Endothelial cell of umbilical vein (primary cell): ENCODE measurements at regions not wholly inside any gene's neighbourhood (a gene's known extent, or its start where the extent isn't known, plus 50 kb on each side); places are given as distances from the start of the nearest gene placed in this dataset.

Experiments
- BruUV-seq: library from RNA; stranded (reverse); fragments of 400-500 nt; replicated peaks from 2 replicates; lab custom pipeline; 2021; lab: Mats Ljungman, UMichigan
- CTCF ChIA-PET: fragments of 300-600, 350-600 bp; sonication (Branson Sonifier 250); formaldehyde crosslinking; loops from one replicate; lab custom pipeline; 2021; ENCODE audit warnings: antibody characterized with exemption, inconsistent platforms; lab: Charles Lee
- POLR2A ChIA-PET: fragments of 300-600, 350-600 bp; sonication (Branson Sonifier 250); formaldehyde crosslinking; loops from one replicate; lab custom pipeline; 2021; ENCODE audit warnings: antibody characterized with exemption, inconsistent platforms; lab: Charles Lee
- DNase-seq: peaks from one replicate; pipeline ENCODE4 v3.0.0-alpha.2; 2011; ENCODE audit warnings: low read depth, low spot score
- FAIRE-seq: peaks from 2 replicates; lab custom pipeline; 2011; peaks lifted over from hg19 to GRCh38; lab: Jason Lieb, UNC
- H2AFZ ChIP-seq: 2 replicates; pipeline ENCODE4 v1.6.0; 2012; ENCODE audit warnings: low read depth, low read length, control low read depth, inconsistent platforms
- H3K27ac ChIP-seq: 2 replicates; pipeline ENCODE4 v1.5.1; 2011; ENCODE audit warnings: low read depth, mild to moderate bottlenecking, control low read depth, low read length, moderate library complexity; ENCODE audit not compliant: insufficient read depth
- H3K27me3 ChIP-seq, 2 experiments: 2 replicates each; pipeline versions ENCODE4 v1.6.0 to v1.6.1; 2011; ENCODE audit warnings: low read length in 2 of 2, mixed read lengths in 1 of 2; ENCODE audit not compliant: control insufficient read depth in 2 of 2, insufficient read depth in 2 of 2
- H3K36me3 ChIP-seq, 2 experiments: 2 replicates in 1 of 2; 3 replicates in 1 of 2; pipeline ENCODE4 v1.5.1; 2011; ENCODE audit warnings: low read length in 2 of 2, mild to moderate bottlenecking in 1 of 2, moderate library complexity in 1 of 2; ENCODE audit not compliant: control insufficient read depth in 2 of 2, insufficient read depth in 2 of 2; ENCODE audit errors: extremely low read depth in 1 of 2
- H3K4me1 ChIP-seq: 3 replicates; pipeline ENCODE4 v1.5.1; 2011; ENCODE audit warnings: mild to moderate bottlenecking, low read length; ENCODE audit not compliant: control insufficient read depth, insufficient read depth; ENCODE audit errors: extremely low read depth
- H3K4me2 ChIP-seq: 2 replicates; pipeline ENCODE4 v1.6.1; 2011; ENCODE audit warnings: low read length, control low read depth, mixed read lengths; ENCODE audit not compliant: insufficient read depth
- H3K4me3 ChIP-seq, 3 experiments: fragments of 200-600 bp in 1 of 3; sonication (generic), shearing (Covaris generic) in 1 of 3; replicated peaks in 1 of 3; 2 replicates each; pipeline ENCODE4 v1.5.1; 2011 to 2016; ENCODE audit warnings: control low read depth in 3 of 3, low read length in 3 of 3, mild to moderate bottlenecking in 2 of 3, inconsistent platforms in 1 of 3, low read depth in 1 of 3, moderate library complexity in 1 of 3; ENCODE audit not compliant: insufficient read depth in 1 of 3
- H3K79me2 ChIP-seq: 2 replicates; pipeline ENCODE4 v1.6.0; 2012; ENCODE audit warnings: low read length, inconsistent platforms; ENCODE audit not compliant: control insufficient read depth, insufficient read depth
- H3K9ac ChIP-seq: replicated peaks from 2 replicates; pipeline ENCODE3; 2011; ENCODE audit warnings: low read length, control low read depth; ENCODE audit not compliant: insufficient read depth; ENCODE audit errors: extremely low read depth
- H3K9me1 ChIP-seq: replicated peaks from 3 replicates; pipeline ENCODE4 v1.6.0; 2011; ENCODE audit warnings: mild to moderate bottlenecking, low read length; ENCODE audit not compliant: control insufficient read depth, insufficient read depth; ENCODE audit errors: extremely low read depth
- H3K9me3 ChIP-seq: replicated peaks from 2 replicates; pipeline ENCODE4 v1.5.1; 2012; ENCODE audit warnings: low read length, inconsistent platforms; ENCODE audit not compliant: control insufficient read depth, insufficient read depth
- H4K20me1 ChIP-seq: replicated peaks from 2 replicates; pipeline ENCODE3; 2011; ENCODE audit warnings: mild to moderate bottlenecking, low read length; ENCODE audit not compliant: control insufficient read depth, insufficient read depth; ENCODE audit errors: extremely low read depth
- FOS ChIP-seq: IDR thresholded peaks from 2 replicates; pipeline ENCODE4 v1.6.1; 2011; ENCODE audit warnings: mild to moderate bottlenecking, low read length, moderate library complexity, borderline replicate concordance; ENCODE audit not compliant: insufficient read depth
- JUN ChIP-seq: IDR thresholded peaks from 2 replicates; pipeline ENCODE4 v1.6.1; 2011; ENCODE audit warnings: borderline replicate concordance, low read depth; ENCODE audit not compliant: insufficient read length, insufficient read depth
- POLR2AphosphoS5 ChIP-seq: IDR thresholded peaks from 2 replicates; pipeline ENCODE4 v1.6.1; 2012; ENCODE audit warnings: low read depth, mild to moderate bottlenecking, control low read depth, low read length, moderate library complexity; ENCODE audit not compliant: insufficient read depth
- dilution Hi-C: fragments of 300-500 bp; cut with MboI; formaldehyde crosslinking; loops from one replicate; pipeline ENCODE4 v1.15.0; 2019; ENCODE audit warnings: low sequenced_read_pairs; ENCODE audit not compliant: extremely low pct_ligation_motif_present
- intact Hi-C: fragments of 100-400 bp; cut with micrococcal nuclease; formaldehyde crosslinking; loops from one replicate; pipeline ENCODE4 v1.10.0; 2022
- TF ChIP-seq, protein P1 (sequence below), 2 donors: IDR thresholded peaks; 1 replicate in 1 of 2; 2 replicates in 1 of 2; pipeline ENCODE4 v1.5.1; 2011; ENCODE audit warnings: low read length in 2 of 2, mild to moderate bottlenecking in 2 of 2, moderate library complexity in 2 of 2, control low read depth in 1 of 2, inconsistent platforms in 1 of 2, low read depth in 1 of 2; ENCODE audit not compliant: insufficient read depth in 1 of 2; ENCODE audit errors: extremely low read depth in 1 of 2

DNA sequence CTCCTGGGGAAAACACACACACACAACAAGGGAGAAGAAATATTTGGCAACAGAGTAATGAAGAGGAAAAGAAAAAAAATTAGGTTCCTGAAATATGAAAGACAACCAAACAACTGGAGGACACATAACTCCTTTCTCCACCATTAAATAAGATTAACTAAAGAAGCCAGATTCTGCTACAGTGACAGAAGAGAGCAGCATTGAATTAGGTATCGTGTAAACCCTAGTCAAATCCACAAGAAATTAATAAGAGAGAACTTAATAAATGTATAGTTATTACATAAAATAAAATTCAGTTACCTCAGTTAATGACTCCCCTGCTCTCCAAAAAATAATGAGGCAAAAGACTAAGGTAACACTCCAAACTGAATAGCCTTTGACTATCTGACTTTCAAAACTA is 306.7 kb downstream of the CRPPA start:
- Histone ChIP-seq H3K9me1 (no peaks in the 10 kb centered on the region), H2AFZ (no peak overlapping the region), H4K20me1 (no peaks in the 10 kb centered on the region), H3K79me2 (no peaks in the 10 kb centered on the region), H3K4me1 (no peaks in the 10 kb centered on the region), H3K4me3 (no peak overlapping the region), H3K9me3 (peaks cover 1% of the 10 kb centered on the region), H3K9ac (no peak overlapping the region), H3K27ac (no peak overlapping the region), H3K27me3 (no peaks in the 10 kb centered on the region), H3K4me2 (no peak overlapping the region), H3K36me3 (no peaks in the 10 kb centered on the region)
- CTCF ChIA-PET, result interaction anchor here (1.4 to 4.1 kb wide), 2 partner anchors 445 to 451 kb away, joined by 4 to 80 read pairs; no protein-coding TSS in a partner anchor
- FAIRE-seq (no peak), DNase-seq (peak; percentile 53)
- intact Hi-C loops (loop anchor here (1.0 to 10.0 kb wide), 4 partner anchors 451 to 1180 kb away; partner anchors contain the start of gene AHR), dilution Hi-C loops (no loop called here)
- no peak for TF ChIP-seq JUN
- TF ChIP-seq, protein P1, sequence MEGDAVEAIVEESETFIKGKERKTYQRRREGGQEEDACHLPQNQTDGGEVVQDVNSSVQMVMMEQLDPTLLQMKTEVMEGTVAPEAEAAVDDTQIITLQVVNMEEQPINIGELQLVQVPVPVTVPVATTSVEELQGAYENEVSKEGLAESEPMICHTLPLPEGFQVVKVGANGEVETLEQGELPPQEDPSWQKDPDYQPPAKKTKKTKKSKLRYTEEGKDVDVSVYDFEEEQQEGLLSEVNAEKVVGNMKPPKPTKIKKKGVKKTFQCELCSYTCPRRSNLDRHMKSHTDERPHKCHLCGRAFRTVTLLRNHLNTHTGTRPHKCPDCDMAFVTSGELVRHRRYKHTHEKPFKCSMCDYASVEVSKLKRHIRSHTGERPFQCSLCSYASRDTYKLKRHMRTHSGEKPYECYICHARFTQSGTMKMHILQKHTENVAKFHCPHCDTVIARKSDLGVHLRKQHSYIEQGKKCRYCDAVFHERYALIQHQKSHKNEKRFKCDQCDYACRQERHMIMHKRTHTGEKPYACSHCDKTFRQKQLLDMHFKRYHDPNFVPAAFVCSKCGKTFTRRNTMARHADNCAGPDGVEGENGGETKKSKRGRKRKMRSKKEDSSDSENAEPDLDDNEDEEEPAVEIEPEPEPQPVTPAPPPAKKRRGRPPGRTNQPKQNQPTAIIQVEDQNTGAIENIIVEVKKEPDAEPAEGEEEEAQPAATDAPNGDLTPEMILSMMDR (IDR thresholded peaks at IDR 0.05; ENCODE audit: extremely low read depth in 1 of 2, insufficient read depth in 1 of 2, low read depth in 1 of 2, low read length in 2 of 2), result peak; percentile 17 to 25
- POLR2A ChIA-PET, result no interaction called here
- BruUV-seq, result no TSS peak

DNA sequence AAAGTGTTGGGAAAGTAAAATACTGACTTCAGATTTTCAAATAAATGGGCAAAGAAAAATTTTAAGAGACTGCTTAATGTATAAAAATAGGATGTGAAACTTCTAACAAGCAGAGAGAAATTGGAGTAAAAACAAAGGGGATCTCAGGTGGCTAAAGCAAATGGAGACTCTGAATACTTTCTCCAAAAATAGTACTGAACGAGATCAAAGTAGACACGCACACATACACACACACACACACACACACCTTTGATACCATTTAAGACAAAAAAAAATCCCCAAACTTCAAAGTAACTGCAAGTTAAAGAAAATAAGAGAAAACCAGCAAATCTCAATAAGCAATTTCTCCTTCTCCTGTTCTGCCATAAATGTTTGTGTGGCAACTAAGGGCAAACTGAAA is 307.3 kb downstream of the CRPPA start:
- ChIA-PET CTCF (interaction anchor here (4.1 kb wide), 1 partner anchor 451 kb away, joined by 80 read pairs; no protein-coding TSS in a partner anchor), POLR2A (no interaction called here)
- BruUV-seq, result no TSS peak
- Histone ChIP-seq H3K27me3 (no peaks in the 10 kb centered on the region), H3K27ac (no peak overlapping the region), H3K9me1 (no peaks in the 10 kb centered on the region), H2AFZ (no peak overlapping the region), H3K4me1 (no peaks in the 10 kb centered on the region), H4K20me1 (no peaks in the 10 kb centered on the region), H3K4me2 (no peak overlapping the region), H3K9ac (no peak overlapping the region), H3K4me3 (no peak overlapping the region), H3K36me3 (no peaks in the 10 kb centered on the region), H3K79me2 (no peaks in the 10 kb centered on the region), H3K9me3 (peaks cover 1% of the 10 kb centered on the region)
- TF ChIP-seq POLR2AphosphoS5, result no peak
- no peak for TF ChIP-seq FOS
- dilution Hi-C loops, result no loop called here
- DNase-seq (no peak), FAIRE-seq (no peak)
- intact Hi-C loops, result loop anchor here (1.0 to 10.0 kb wide), 4 partner anchors 451 to 1181 kb away; partner anchors contain the start of gene AHR
